K562 (cell line): ENCODE measurements at regions not wholly inside any gene's neighbourhood (a gene's known extent, or its start where the extent isn't known, plus 50 kb on each side); places are given as distances from the start of the nearest gene placed in this dataset.

ENCODE experiments used
- ATAC-seq: fragments of 200-7000 bp; cut with Tn5 transposase; 3 replicates; pipeline ENCODE4 v1.9.1; 2020; ENCODE audit warnings: moderate library complexity
- BruUV-seq: library from RNA; stranded (reverse); fragments of 400-500 nt; replicated peaks from 2 replicates; lab custom pipeline; 2021; lab: Mats Ljungman, UMichigan
- CTCF ChIA-PET: fragments of 300-600 bp; formaldehyde crosslinking; extraction: SDS; loops from one replicate; lab custom pipeline; 2021; ENCODE audit warnings: low intra/inter-chr PET ratio; lab: Yijun Ruan, JAX
- POLR2A ChIA-PET: fragments of 300-600, 350-650 bp; sonication (Branson Sonifier 250); formaldehyde crosslinking; extraction: SDS; loops from one replicate; lab custom pipeline; 2021; ENCODE audit warnings: antibody characterized with exemption, inconsistent platforms; lab: Yijun Ruan, JAX
- DNase-seq, 4 experiments: peaks; one replicate each; pipeline versions ENCODE4 v3.0.0 to v3.0.0-alpha.2; 2011 to 2018; ENCODE audit warnings: low spot score in 3 of 4, mixed read lengths in 3 of 4; ENCODE audit errors: extremely low read depth in 1 of 4
- FAIRE-seq: peaks from 2 replicates; lab custom pipeline; 2011; peaks lifted over from hg19 to GRCh38; lab: Jason Lieb, UNC
- H2AFZ ChIP-seq: 2 replicates; pipeline ENCODE4 v1.6.0; 2011; ENCODE audit warnings: low read depth, low read length, control low read depth, inconsistent platforms
- H3K27ac ChIP-seq: fragments of 200-600 bp; 3 replicates; pipeline ENCODE4 v1.8.0; 2011; ENCODE audit warnings: low read depth, mild to moderate bottlenecking, control low read depth, inconsistent platforms, low read length, moderate library complexity, mixed read lengths; ENCODE audit errors: extremely low read depth
- H3K27me3 ChIP-seq, 2 experiments: fragments of 300-600 bp in 1 of 2; 2 replicates in 1 of 2; 3 replicates in 1 of 2; pipeline versions ENCODE4 v1.6.0 to v1.8.0; 2011; ENCODE audit warnings: inconsistent platforms in 2 of 2, low read length in 2 of 2, mild to moderate bottlenecking in 1 of 2, mixed read lengths in 1 of 2, moderate library complexity in 1 of 2; ENCODE audit not compliant: control insufficient read depth in 2 of 2, insufficient read depth in 2 of 2
- H3K36me3 ChIP-seq: fragments of 300-600 bp; 3 replicates; pipeline ENCODE4 v1.8.0; 2011; ENCODE audit warnings: mild to moderate bottlenecking, low read length, inconsistent platforms; ENCODE audit not compliant: control insufficient read depth, insufficient read depth
- H3K4me1 ChIP-seq, 2 experiments: fragments of 200-600 bp in 1 of 2; replicated peaks in 1 of 2; 2 replicates in 1 of 2; 3 replicates in 1 of 2; pipeline versions ENCODE4 v1.5.1 to v1.8.0; 2011; ENCODE audit warnings: inconsistent platforms in 2 of 2, low read length in 2 of 2, mild to moderate bottlenecking in 1 of 2, mixed read lengths in 1 of 2, moderate library complexity in 1 of 2; ENCODE audit not compliant: control insufficient read depth in 2 of 2, insufficient read depth in 2 of 2
- H3K4me2 ChIP-seq: 2 replicates; pipeline ENCODE4 v1.6.1; 2011; ENCODE audit warnings: low read length, control low read depth, inconsistent platforms, mixed read lengths; ENCODE audit not compliant: insufficient read depth
- H3K4me3 ChIP-seq: fragments of 200-600 bp; sonication (generic), shearing (Covaris generic); 2 replicates; pipeline ENCODE4 v1.5.1; 2016; ENCODE audit warnings: control low read depth, inconsistent platforms
- H3K79me2 ChIP-seq: fragments of 200-600 bp; 3 replicates; pipeline ENCODE4 v1.8.0; 2011; ENCODE audit warnings: low read length, inconsistent platforms; ENCODE audit not compliant: control insufficient read depth, insufficient read depth
- H3K9ac ChIP-seq, 2 experiments: 2 replicates each; pipeline versions ENCODE4 v1.6.0 to v1.6.1; 2011; ENCODE audit warnings: low read depth in 2 of 2, low read length in 2 of 2, control low read depth in 1 of 2, inconsistent platforms in 1 of 2, mild to moderate bottlenecking in 1 of 2, mixed read lengths in 1 of 2; ENCODE audit not compliant: insufficient read depth in 1 of 2
- H3K9me1 ChIP-seq: one replicate; pipeline ENCODE4 v1.6.0; 2011; ENCODE audit warnings: inconsistent platforms, mild to moderate bottlenecking, low read length, moderate library complexity; ENCODE audit not compliant: control insufficient read depth, insufficient read depth
- H3K9me3 ChIP-seq: replicated peaks from 2 replicates; pipeline ENCODE4 v1.5.1; 2011; ENCODE audit warnings: low read depth, low read length, inconsistent platforms; ENCODE audit not compliant: control insufficient read depth, insufficient read depth
- H4K20me1 ChIP-seq: replicated peaks from 2 replicates; pipeline ENCODE4 v1.6.1; 2011; ENCODE audit warnings: low read length, inconsistent platforms, mixed read lengths; ENCODE audit not compliant: control insufficient read depth, insufficient read depth
- ASH1L ChIP-seq: fragments of 450-650 bp; IDR thresholded peaks from 2 replicates; pipeline ENCODE4 v1.6.1; 2018; ENCODE audit warnings: borderline replicate concordance, mild to moderate bottlenecking, low read depth; ENCODE audit not compliant: partially characterized antibody
- BMI1 ChIP-seq: fragments of 150-350 bp; IDR thresholded peaks from 2 replicates; pipeline ENCODE4 v1.6.1; 2014; ENCODE audit warnings: low read length
- BRD9 ChIP-seq: fragments of 450-650 bp; IDR thresholded peaks from 2 replicates; pipeline ENCODE4 v1.6.1; 2018; ENCODE audit warnings: low read depth; ENCODE audit not compliant: partially characterized antibody
- FOXJ2 ChIP-seq: fragments of 200-800 bp; sonication (Bioruptor generic); IDR thresholded peaks from 2 replicates; pipeline ENCODE4 v1.6.1; 2016; ENCODE audit warnings: missing genetic modification characterization, missing compliant biosample characterization
- KAT8 ChIP-seq: fragments of 450-650 bp; IDR thresholded peaks from 2 replicates; pipeline ENCODE4 v1.6.1; 2016; ENCODE audit warnings: low read depth, mild to moderate bottlenecking
- RAD51 ChIP-seq: fragments of 450-650 bp; IDR thresholded peaks from 2 replicates; pipeline ENCODE4 v1.7.1; 2016; ENCODE audit warnings: low read depth, mild to moderate bottlenecking, borderline replicate concordance
- SIN3B ChIP-seq: fragments of 450-650 bp; IDR thresholded peaks from 2 replicates; pipeline ENCODE4 v1.6.1; 2017; ENCODE audit warnings: low read depth, mild to moderate bottlenecking, moderate library complexity
- ZNF23 ChIP-seq: fragments of 250-450 bp; sonication (Bioruptor Pico); IDR thresholded peaks from 2 replicates; pipeline ENCODE4 v1.4.0; 2020; ENCODE audit warnings: mild to moderate bottlenecking
- WGBS: fragments of 100-300 bp; shearing (Covaris generic); methylation state at CpG from one replicate; pipeline ENCODE4 v1.1.6; 2016; ENCODE audit warnings: low coverage, mixed read lengths; ENCODE audit not compliant: insufficient coverage; ENCODE audit errors: missing lambda C conversion rate; 5-methylcytosine and 5-hydroxymethylcytosine counted together
- in situ Hi-C: fragments of 300-500 bp; cut with MboI; formaldehyde crosslinking; loops from 4 replicates; pipeline ENCODE4 v1.15.0; 2018; ENCODE audit warnings: inconsistent platforms, mixed read lengths
- intact Hi-C: fragments of 100-400 bp; cut with micrococcal nuclease; formaldehyde crosslinking; loops from 2 replicates; pipeline ENCODE4 v1.14.2; 2022
- TF ChIP-seq, protein P1 (sequence below): fragments of 250-450 bp; sonication (Bioruptor Pico); IDR thresholded peaks from 2 replicates; pipeline ENCODE4 v1.8.0; 2022; ENCODE audit warnings: inconsistent platforms, mild to moderate bottlenecking, moderate library complexity, borderline replicate concordance
- TF ChIP-seq, protein P2 (sequence below): fragments of 450-650 bp; IDR thresholded peaks from 2 replicates; pipeline ENCODE4 v1.6.1; 2018; ENCODE audit not compliant: partially characterized antibody
- TF ChIP-seq, protein P3 (sequence below): sonication (generic); IDR thresholded peaks from 2 replicates; pipeline ENCODE4 v1.6.1; 2016
- TF ChIP-seq, protein P4 (sequence below): fragments of 450-650 bp; IDR thresholded peaks from 2 replicates; pipeline ENCODE4 v1.6.1; 2016; ENCODE audit warnings: mild to moderate bottlenecking

DNA sequence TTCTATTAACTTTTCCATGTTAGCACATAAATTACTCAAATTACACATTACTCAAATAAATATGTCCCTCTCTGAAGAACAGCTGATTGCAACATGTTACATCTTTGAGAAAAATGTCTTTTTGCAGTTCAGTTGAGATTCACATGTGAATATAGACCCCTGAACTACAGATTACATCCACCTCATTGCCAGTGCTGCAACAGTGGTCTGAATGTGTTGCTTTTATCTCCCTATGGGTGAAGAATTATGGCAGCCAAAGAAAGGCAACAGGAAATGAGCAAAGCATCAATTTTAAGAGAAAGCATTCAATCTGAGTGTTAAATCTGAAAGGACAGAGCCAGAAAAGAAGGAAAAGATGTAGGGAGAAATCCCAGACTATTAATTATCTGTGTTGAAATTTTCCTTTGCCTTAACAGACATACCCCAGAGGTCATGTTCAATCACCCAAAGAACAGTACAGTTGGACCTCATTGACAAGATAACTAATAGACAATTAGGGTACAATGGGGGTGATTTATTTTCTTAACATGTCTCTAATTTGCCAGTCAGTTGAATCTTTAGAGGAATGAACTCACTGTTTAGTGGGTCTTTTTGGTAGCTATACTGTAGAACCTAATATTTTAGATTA lies 620.2 kb downstream of the CPS1 start (continued):
- TF ChIP-seq, protein P1, sequence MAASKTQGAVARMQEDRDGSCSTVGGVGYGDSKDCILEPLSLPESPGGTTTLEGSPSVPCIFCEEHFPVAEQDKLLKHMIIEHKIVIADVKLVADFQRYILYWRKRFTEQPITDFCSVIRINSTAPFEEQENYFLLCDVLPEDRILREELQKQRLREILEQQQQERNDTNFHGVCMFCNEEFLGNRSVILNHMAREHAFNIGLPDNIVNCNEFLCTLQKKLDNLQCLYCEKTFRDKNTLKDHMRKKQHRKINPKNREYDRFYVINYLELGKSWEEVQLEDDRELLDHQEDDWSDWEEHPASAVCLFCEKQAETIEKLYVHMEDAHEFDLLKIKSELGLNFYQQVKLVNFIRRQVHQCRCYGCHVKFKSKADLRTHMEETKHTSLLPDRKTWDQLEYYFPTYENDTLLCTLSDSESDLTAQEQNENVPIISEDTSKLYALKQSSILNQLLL (CRISPR knock-in tag), result no peak

DNA sequence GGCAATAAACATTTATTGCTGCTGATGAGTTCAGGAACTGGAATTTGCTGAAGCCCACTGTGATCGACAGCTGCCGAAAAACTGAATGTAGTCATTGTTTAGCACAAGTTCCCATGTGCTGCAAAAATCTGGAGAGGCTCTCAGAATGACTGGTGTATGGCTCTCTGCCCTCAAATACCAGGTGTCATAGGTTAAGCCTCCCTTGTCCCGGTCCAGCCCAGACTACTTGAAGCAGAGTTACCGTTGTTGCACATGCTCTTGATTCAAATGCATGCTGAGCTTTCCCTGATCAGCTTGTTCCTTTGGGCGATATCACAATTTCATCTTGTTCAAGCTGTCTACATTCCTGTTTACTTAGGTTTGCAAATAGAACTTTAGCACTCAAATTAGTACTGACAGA lies 625.2 kb downstream of the CPS1 start:
- Histone ChIP-seq H3K9ac (no peak overlapping the region), H4K20me1 (no peaks in the 10 kb centered on the region), H2AFZ (no peak overlapping the region), H3K27me3 (no peaks in the 10 kb centered on the region), H3K79me2 (no peaks in the 10 kb centered on the region), H3K4me1 (no peaks in the 10 kb centered on the region), H3K4me3 (no peak overlapping the region), H3K36me3 (no peaks in the 10 kb centered on the region), H3K4me2 (no peak overlapping the region), H3K27ac (no peak overlapping the region), H3K9me1 (no peaks in the 10 kb centered on the region), H3K9me3 (no peaks in the 10 kb centered on the region)
- POLR2A ChIA-PET, result no interaction called here
- WGBS, result 0% methylated on average over 5 of the region's 5 CpGs
- FAIRE-seq (no peak), ATAC-seq (no peak), DNase-seq (no peak)
- intact Hi-C loops (no loop called here), in situ Hi-C loops (no loop called here)
- BruUV-seq, result no TSS peak
- CTCF ChIA-PET, result no interaction called here
- TF ChIP-seq, protein P2, sequence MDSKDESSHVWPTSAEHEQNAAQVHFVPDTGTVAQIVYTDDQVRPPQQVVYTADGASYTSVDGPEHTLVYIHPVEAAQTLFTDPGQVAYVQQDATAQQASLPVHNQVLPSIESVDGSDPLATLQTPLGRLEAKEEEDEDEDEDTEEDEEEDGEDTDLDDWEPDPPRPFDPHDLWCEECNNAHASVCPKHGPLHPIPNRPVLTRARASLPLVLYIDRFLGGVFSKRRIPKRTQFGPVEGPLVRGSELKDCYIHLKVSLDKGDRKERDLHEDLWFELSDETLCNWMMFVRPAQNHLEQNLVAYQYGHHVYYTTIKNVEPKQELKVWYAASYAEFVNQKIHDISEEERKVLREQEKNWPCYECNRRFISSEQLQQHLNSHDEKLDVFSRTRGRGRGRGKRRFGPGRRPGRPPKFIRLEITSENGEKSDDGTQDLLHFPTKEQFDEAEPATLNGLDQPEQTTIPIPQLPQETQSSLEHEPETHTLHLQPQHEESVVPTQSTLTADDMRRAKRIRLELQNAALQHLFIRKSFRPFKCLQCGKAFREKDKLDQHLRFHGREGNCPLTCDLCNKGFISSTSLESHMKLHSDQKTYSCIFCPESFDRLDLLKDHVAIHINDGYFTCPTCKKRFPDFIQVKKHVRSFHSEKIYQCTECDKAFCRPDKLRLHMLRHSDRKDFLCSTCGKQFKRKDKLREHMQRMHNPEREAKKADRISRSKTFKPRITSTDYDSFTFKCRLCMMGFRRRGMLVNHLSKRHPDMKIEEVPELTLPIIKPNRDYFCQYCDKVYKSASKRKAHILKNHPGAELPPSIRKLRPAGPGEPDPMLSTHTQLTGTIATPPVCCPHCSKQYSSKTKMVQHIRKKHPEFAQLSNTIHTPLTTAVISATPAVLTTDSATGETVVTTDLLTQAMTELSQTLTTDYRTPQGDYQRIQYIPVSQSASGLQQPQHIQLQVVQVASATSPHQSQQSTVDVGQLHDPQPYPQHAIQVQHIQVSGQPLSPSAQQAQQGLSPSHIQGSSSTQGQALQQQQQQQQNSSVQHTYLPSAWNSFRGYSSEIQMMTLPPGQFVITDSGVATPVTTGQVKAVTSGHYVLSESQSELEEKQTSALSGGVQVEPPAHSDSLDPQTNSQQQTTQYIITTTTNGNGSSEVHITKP, result no peak
- no peak for TF ChIP-seq ZNF23 (CRISPR knock-in tag)
- TF ChIP-seq BMI1, result no peak
- TF ChIP-seq RAD51, result no peak
- no peak for TF ChIP-seq FOXJ2 (tag)
- TF ChIP-seq ASH1L, result no peak
- TF ChIP-seq, protein P3, sequence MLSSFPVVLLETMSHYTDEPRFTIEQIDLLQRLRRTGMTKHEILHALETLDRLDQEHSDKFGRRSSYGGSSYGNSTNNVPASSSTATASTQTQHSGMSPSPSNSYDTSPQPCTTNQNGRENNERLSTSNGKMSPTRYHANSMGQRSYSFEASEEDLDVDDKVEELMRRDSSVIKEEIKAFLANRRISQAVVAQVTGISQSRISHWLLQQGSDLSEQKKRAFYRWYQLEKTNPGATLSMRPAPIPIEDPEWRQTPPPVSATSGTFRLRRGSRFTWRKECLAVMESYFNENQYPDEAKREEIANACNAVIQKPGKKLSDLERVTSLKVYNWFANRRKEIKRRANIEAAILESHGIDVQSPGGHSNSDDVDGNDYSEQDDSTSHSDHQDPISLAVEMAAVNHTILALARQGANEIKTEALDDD, result no peak
- no peak for TF ChIP-seq BRD9
- TF ChIP-seq, protein P4, sequence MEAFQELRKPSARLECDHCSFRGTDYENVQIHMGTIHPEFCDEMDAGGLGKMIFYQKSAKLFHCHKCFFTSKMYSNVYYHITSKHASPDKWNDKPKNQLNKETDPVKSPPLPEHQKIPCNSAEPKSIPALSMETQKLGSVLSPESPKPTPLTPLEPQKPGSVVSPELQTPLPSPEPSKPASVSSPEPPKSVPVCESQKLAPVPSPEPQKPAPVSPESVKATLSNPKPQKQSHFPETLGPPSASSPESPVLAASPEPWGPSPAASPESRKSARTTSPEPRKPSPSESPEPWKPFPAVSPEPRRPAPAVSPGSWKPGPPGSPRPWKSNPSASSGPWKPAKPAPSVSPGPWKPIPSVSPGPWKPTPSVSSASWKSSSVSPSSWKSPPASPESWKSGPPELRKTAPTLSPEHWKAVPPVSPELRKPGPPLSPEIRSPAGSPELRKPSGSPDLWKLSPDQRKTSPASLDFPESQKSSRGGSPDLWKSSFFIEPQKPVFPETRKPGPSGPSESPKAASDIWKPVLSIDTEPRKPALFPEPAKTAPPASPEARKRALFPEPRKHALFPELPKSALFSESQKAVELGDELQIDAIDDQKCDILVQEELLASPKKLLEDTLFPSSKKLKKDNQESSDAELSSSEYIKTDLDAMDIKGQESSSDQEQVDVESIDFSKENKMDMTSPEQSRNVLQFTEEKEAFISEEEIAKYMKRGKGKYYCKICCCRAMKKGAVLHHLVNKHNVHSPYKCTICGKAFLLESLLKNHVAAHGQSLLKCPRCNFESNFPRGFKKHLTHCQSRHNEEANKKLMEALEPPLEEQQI, result no peak
- no peak for TF ChIP-seq SIN3B
- no peak for TF ChIP-seq KAT8
